H9 (cell line): ENCODE measurements at regions not wholly inside any gene's neighbourhood (a gene's known extent, or its start where the extent isn't known, plus 50 kb on each side); places are given as distances from the start of the nearest gene placed in this dataset.

ENCODE experiments used
- DNase-seq: peaks from one replicate; pipeline ENCODE4 v3.0.0-alpha.2; 2017
- H2AFZ ChIP-seq: one replicate; pipeline ENCODE4 v1.6.1; 2013; ENCODE audit warnings: mild to moderate bottlenecking, low read length, control low read depth, moderate library complexity
- H2AK5ac ChIP-seq: 2 replicates; pipeline ENCODE4 v1.6.1; 2013; ENCODE audit warnings: low read length, control low read depth, mixed read lengths; ENCODE audit not compliant: insufficient read length
- H2BK120ac ChIP-seq: one replicate; pipeline ENCODE4 v1.6.1; 2013; ENCODE audit warnings: low read depth, mild to moderate bottlenecking, low read length, control low read depth, inconsistent platforms; ENCODE audit not compliant: poor library complexity, severe bottlenecking
- H2BK12ac ChIP-seq: 2 replicates; pipeline ENCODE4 v1.6.1; 2013; ENCODE audit warnings: low read length, control low read depth, mixed read lengths, low read depth; ENCODE audit not compliant: insufficient read length
- H2BK15ac ChIP-seq: 2 replicates; pipeline ENCODE4 v1.6.1; 2013; ENCODE audit warnings: low read depth, low read length, control low read depth
- H2BK20ac ChIP-seq: one replicate; pipeline ENCODE4 v1.6.1; 2013; ENCODE audit warnings: low read depth, mild to moderate bottlenecking, low read length, control low read depth, inconsistent platforms; ENCODE audit not compliant: poor library complexity, severe bottlenecking
- H2BK5ac ChIP-seq: 2 replicates; pipeline ENCODE4 v1.6.1; 2013; ENCODE audit warnings: low read length, control low read depth, mixed read lengths; ENCODE audit not compliant: insufficient read length
- H3K14ac ChIP-seq: 2 replicates; pipeline ENCODE4 v1.6.1; 2013; ENCODE audit warnings: low read length, control low read depth; ENCODE audit not compliant: insufficient read depth
- H3K18ac ChIP-seq: 2 replicates; pipeline ENCODE4 v1.6.1; 2013; ENCODE audit warnings: low read depth, mild to moderate bottlenecking, mixed read lengths, low read length, control low read depth; ENCODE audit not compliant: insufficient read length
- H3K23ac ChIP-seq: 2 replicates; pipeline ENCODE4 v1.6.1; 2013; ENCODE audit warnings: low read length, control low read depth, mixed read lengths, low read depth; ENCODE audit not compliant: insufficient read length
- H3K23me2 ChIP-seq: 2 replicates; pipeline ENCODE4 v1.6.1; 2013; ENCODE audit warnings: low read depth, mild to moderate bottlenecking, mixed read lengths, low read length, control low read depth; ENCODE audit not compliant: insufficient read length, poor library complexity, severe bottlenecking
- H3K27ac ChIP-seq: 2 replicates; pipeline ENCODE4 v1.5.1; 2013; ENCODE audit warnings: low read length, control low read depth, mixed read lengths, low read depth; ENCODE audit not compliant: insufficient read length
- H3K27me3 ChIP-seq: 2 replicates; pipeline ENCODE4 v1.6.1; 2013; ENCODE audit warnings: low read length, control low read depth, inconsistent platforms; ENCODE audit not compliant: insufficient read depth
- H3K4ac ChIP-seq: 2 replicates; pipeline ENCODE4 v1.6.1; 2013; ENCODE audit warnings: low read depth, mild to moderate bottlenecking, control low read depth, inconsistent platforms, low read length, moderate library complexity
- H3K4me1 ChIP-seq: 2 replicates; pipeline ENCODE4 v1.6.1; 2013; ENCODE audit warnings: low read length, control low read depth, inconsistent platforms; ENCODE audit not compliant: insufficient read depth
- H3K4me2 ChIP-seq: 2 replicates; pipeline ENCODE4 v1.6.1; 2013; ENCODE audit warnings: low read length, control low read depth, mixed read lengths; ENCODE audit not compliant: insufficient read length, insufficient read depth
- H3K56ac ChIP-seq: 2 replicates; pipeline ENCODE4 v1.6.1; 2013; ENCODE audit warnings: low read depth, mild to moderate bottlenecking, mixed read lengths, low read length, control low read depth; ENCODE audit not compliant: insufficient read length
- H3K79me1 ChIP-seq: 2 replicates; pipeline ENCODE4 v1.6.1; 2013; ENCODE audit warnings: low read depth, mild to moderate bottlenecking, moderate library complexity, low read length, control low read depth, inconsistent platforms; ENCODE audit not compliant: insufficient read depth, poor library complexity, severe bottlenecking
- H3K79me2 ChIP-seq: 2 replicates; pipeline ENCODE4 v1.6.1; 2013; ENCODE audit warnings: low read length, control low read depth, inconsistent platforms; ENCODE audit not compliant: insufficient read depth
- H3K9ac ChIP-seq: 2 replicates; pipeline ENCODE4 v1.6.1; 2013; ENCODE audit warnings: low read length, control low read depth, mixed read lengths; ENCODE audit not compliant: insufficient read length; ENCODE audit errors: extremely low read depth
- H3K9me3 ChIP-seq: one replicate; pipeline ENCODE4 v1.6.1; 2013; ENCODE audit warnings: low read depth, low read length, inconsistent platforms; ENCODE audit not compliant: control insufficient read depth
- H3T11ph ChIP-seq: one replicate; pipeline ENCODE4 v1.6.1; 2013; ENCODE audit warnings: mild to moderate bottlenecking, low read length, control low read depth, inconsistent platforms
- H4K20me1 ChIP-seq: one replicate; pipeline ENCODE4 v1.6.1; 2013; ENCODE audit not compliant: control insufficient read depth, insufficient read length, insufficient read depth
- H4K5ac ChIP-seq: 2 replicates; pipeline ENCODE4 v1.6.1; 2013; ENCODE audit warnings: low read depth, mild to moderate bottlenecking, mixed read lengths, low read length, control low read depth; ENCODE audit not compliant: insufficient read length
- H4K8ac ChIP-seq: replicated peaks from 2 replicates; pipeline ENCODE4 v1.6.1; 2013; ENCODE audit warnings: low read length, control low read depth, mixed read lengths, low read depth; ENCODE audit not compliant: insufficient read length
- H4K91ac ChIP-seq: 2 replicates; pipeline ENCODE4 v1.6.1; 2013; ENCODE audit warnings: low read depth, mild to moderate bottlenecking, moderate library complexity, mixed read lengths, low read length, control low read depth; ENCODE audit not compliant: insufficient read length
- H3K27ac Mint-ChIP-seq, 3 experiments: 2 replicates in 2 of 3; 3 replicates in 1 of 3; pipeline ENCODE4 v1.8.0; 2020 to 2021; ENCODE audit warnings: mixed read lengths in 3 of 3, mild to moderate bottlenecking in 1 of 3, moderate library complexity in 1 of 3
- H3K27me3 Mint-ChIP-seq: 2 replicates; pipeline ENCODE4 v1.8.0; 2021; ENCODE audit warnings: low read depth, mild to moderate bottlenecking, moderate library complexity, mixed read lengths
- H3K36me3 Mint-ChIP-seq, 3 experiments: 2 replicates in 2 of 3; 3 replicates in 1 of 3; pipeline ENCODE4 v1.8.0; 2020 to 2021; ENCODE audit warnings: low read depth in 3 of 3, mixed read lengths in 3 of 3; ENCODE audit not compliant: insufficient read depth in 1 of 3
- H3K4me1 Mint-ChIP-seq, 2 experiments: 2 replicates each; pipeline ENCODE4 v1.8.0; 2020; ENCODE audit warnings: mixed read lengths in 2 of 2
- H3K4me3 Mint-ChIP-seq, 2 experiments: 2 replicates in 1 of 2; 3 replicates in 1 of 2; pipeline ENCODE4 v1.8.0; 2020 to 2021; ENCODE audit warnings: mild to moderate bottlenecking in 2 of 2, mixed read lengths in 2 of 2, moderate library complexity in 1 of 2
- H3K9me3 Mint-ChIP-seq, 2 experiments: 2 replicates in 1 of 2; 3 replicates in 1 of 2; pipeline ENCODE4 v1.8.0; 2020; ENCODE audit warnings: mild to moderate bottlenecking in 2 of 2, mixed read lengths in 2 of 2, moderate library complexity in 1 of 2
- WGBS: extraction: QIAGEN DNeasy Blood & Tissue Kit; methylation state at CpG from one replicate; pipeline ENCODE4 v1.1.7; 2013; ENCODE audit warnings: missing lambda C conversion rate, low lambda C conversion rate, mixed read lengths; ENCODE audit not compliant: insufficient read length; ENCODE audit errors: extremely low coverage; 5-methylcytosine and 5-hydroxymethylcytosine counted together
- TF ChIP-seq, protein P1 (sequence below): fragments of 200-600 bp; sonication (generic); conservative IDR thresholded peaks from 3 replicates; pipeline ENCODE4 v1.8.0; 2021; ENCODE audit warnings: antibody characterized with exemption, mild to moderate bottlenecking

DNA sequence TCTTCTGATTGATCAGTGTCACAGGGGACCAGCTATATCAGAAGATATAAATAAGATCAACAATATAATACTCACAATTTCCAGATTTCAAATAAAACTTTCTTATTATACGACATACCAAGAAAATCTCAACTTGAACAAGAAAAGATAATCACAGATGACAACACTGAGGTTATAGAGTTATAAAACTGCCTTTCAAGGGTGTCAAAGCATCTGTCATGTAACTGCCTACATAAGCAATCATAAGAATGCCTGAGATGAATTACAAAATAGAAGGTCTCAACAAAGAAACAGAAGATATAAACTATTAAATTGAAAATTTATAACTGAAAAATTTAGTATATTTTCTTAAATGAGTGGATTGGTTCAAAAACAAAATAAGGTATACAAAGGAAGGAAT, 659.2 kb downstream of the SLC16A7 start:
- Histone ChIP-seq H2BK15ac (no peak overlapping the region), H3K4ac (no peak overlapping the region), H3K79me2 (no peaks in the 10 kb centered on the region), H4K8ac (no peak overlapping the region), H3T11ph (no peak overlapping the region), H4K91ac (no peak overlapping the region), H3K4me1 (no peaks in the 10 kb centered on the region), H2BK5ac (no peak overlapping the region), H4K5ac (no peak overlapping the region), H3K79me1 (no peaks in the 10 kb centered on the region), H3K9ac (no peak overlapping the region), H3K18ac (no peak overlapping the region), H2AK5ac (no peak overlapping the region), H3K4me2 (no peak overlapping the region), H2AFZ (no peak overlapping the region), H3K23me2 (no peaks in the 10 kb centered on the region), H2BK120ac (no peak overlapping the region), H3K27me3 (no peaks in the 10 kb centered on the region), H3K14ac (no peak overlapping the region), H3K27ac (no peak overlapping the region), H3K9me3 (no peaks in the 10 kb centered on the region), H3K23ac (no peak overlapping the region), H3K56ac (no peak overlapping the region), H4K20me1 (no peaks in the 10 kb centered on the region), H2BK20ac (no peak overlapping the region), H2BK12ac (no peak overlapping the region)
- Mint-ChIP-seq H3K27me3 (no peaks in the 10 kb centered on the region), H3K36me3 (no peaks in the 10 kb centered on the region), H3K4me1 (no peaks in the 10 kb centered on the region), H3K4me3 (no peak overlapping the region), H3K27ac (no peak overlapping the region), H3K9me3 (no peaks in the 10 kb centered on the region)
- WGBS = 100% methylated on average over 1 of the region's 1 CpG
- TF ChIP-seq, protein P1, sequence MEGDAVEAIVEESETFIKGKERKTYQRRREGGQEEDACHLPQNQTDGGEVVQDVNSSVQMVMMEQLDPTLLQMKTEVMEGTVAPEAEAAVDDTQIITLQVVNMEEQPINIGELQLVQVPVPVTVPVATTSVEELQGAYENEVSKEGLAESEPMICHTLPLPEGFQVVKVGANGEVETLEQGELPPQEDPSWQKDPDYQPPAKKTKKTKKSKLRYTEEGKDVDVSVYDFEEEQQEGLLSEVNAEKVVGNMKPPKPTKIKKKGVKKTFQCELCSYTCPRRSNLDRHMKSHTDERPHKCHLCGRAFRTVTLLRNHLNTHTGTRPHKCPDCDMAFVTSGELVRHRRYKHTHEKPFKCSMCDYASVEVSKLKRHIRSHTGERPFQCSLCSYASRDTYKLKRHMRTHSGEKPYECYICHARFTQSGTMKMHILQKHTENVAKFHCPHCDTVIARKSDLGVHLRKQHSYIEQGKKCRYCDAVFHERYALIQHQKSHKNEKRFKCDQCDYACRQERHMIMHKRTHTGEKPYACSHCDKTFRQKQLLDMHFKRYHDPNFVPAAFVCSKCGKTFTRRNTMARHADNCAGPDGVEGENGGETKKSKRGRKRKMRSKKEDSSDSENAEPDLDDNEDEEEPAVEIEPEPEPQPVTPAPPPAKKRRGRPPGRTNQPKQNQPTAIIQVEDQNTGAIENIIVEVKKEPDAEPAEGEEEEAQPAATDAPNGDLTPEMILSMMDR = no peak
- no peak for DNase-seq
